ENCODE measurements at regions not wholly inside any gene's neighbourhood (a gene's known extent, or its start where the extent isn't known, plus 50 kb on each side); places are given as distances from the start of the nearest gene placed in this dataset.

DNA sequence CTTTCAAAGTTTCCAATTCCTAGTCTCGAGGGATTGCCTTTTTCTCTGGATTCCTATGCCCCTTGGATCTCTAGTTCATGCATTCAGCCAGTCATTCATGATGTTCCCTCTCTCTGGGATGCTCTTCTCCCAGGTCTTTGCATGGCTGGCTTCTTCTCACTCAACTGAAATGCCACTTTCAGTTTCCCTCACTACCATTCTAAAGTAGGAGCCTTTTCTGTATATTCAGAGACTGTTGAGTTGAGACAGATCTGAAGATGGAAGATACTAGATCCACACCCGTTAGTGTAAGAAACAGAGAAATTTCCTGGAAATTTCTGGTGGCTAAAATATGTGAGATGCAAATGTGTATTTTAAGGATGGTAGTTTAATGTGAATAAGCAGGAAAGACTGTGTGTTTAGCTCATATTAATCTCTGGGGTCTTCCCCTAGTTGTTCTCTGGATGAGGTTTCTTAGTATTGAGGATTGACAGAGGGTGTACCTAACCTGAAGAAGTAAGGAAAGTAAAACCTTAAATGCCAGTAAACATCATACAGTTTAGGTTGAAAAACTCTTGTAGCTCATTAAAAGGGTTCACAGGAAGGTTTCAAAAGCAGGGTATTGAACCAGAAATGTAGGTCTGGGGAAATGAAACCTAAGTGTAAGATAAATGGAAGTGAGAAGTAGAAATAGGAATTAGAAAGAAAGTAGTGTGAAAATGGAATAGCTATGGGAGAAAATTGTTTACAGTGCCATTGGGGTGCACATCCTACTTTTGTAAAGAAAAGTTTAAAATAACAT, 331.3 kb downstream of the NDFIP2 start:
- WGBS, 2 donors (ENCODE audit: low coverage in 1 of 2): 83 to 92% methylated on average over 2 of the region's 2 CpGs
- DNase-seq: no peak
- Histone ChIP-seq H3K4me3 (no peak overlapping the region), H3K9me3 (no peaks in the 10 kb centered on the region), H3K36me3 (no peaks in the 10 kb centered on the region), H3K27ac (no peak overlapping the region), H3K27me3 (no peaks in the 10 kb centered on the region), H3K4me1 (no peaks in the 10 kb centered on the region)
- in situ Hi-C loops (cut with MboI; ENCODE audit: low pct_ligation_motif_present in 1 of 4, low pct_unique_long_range_greater_than_20kb in 1 of 4, low sequenced_read_pairs in 3 of 4): no loop called here
- TF ChIP-seq, protein P1, sequence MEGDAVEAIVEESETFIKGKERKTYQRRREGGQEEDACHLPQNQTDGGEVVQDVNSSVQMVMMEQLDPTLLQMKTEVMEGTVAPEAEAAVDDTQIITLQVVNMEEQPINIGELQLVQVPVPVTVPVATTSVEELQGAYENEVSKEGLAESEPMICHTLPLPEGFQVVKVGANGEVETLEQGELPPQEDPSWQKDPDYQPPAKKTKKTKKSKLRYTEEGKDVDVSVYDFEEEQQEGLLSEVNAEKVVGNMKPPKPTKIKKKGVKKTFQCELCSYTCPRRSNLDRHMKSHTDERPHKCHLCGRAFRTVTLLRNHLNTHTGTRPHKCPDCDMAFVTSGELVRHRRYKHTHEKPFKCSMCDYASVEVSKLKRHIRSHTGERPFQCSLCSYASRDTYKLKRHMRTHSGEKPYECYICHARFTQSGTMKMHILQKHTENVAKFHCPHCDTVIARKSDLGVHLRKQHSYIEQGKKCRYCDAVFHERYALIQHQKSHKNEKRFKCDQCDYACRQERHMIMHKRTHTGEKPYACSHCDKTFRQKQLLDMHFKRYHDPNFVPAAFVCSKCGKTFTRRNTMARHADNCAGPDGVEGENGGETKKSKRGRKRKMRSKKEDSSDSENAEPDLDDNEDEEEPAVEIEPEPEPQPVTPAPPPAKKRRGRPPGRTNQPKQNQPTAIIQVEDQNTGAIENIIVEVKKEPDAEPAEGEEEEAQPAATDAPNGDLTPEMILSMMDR (IDR thresholded peaks at IDR 0.05): no peak
- TF ChIP-seq EP300 (IDR thresholded peaks at IDR 0.05; ENCODE audit: low read depth) (no peak), POLR2AphosphoS5 (IDR thresholded peaks at IDR 0.05) (no peak), POLR2A (IDR thresholded peaks at IDR 0.05) (no peak)
- intact Hi-C loops (cut with DNase I; ENCODE audit: low total_unique reads): no loop called here

GRCh38 chr13:79811170-79811569, 330.2 kb downstream of the NDFIP2 start:
- Histone ChIP-seq H3K27ac (no peak overlapping the region), H3K4me1 (no peaks in the 10 kb centered on the region), H3K27me3 (no peaks in the 10 kb centered on the region), H3K4me3 (no peak overlapping the region), H3K36me3 (no peaks in the 10 kb centered on the region), H3K9me3 (no peaks in the 10 kb centered on the region)
- TF ChIP-seq POLR2A (IDR thresholded peaks at IDR 0.05): no peak
- TF ChIP-seq POLR2AphosphoS5 (IDR thresholded peaks at IDR 0.05): no peak
- TF ChIP-seq EP300 (IDR thresholded peaks at IDR 0.05; ENCODE audit: low read depth): no peak
- TF ChIP-seq, protein P1 (IDR thresholded peaks at IDR 0.05): no peak
- in situ Hi-C loops (cut with MboI; ENCODE audit: low pct_ligation_motif_present in 1 of 4, low pct_unique_long_range_greater_than_20kb in 1 of 4, low sequenced_read_pairs in 3 of 4): no loop called here
- WGBS, 2 donors (ENCODE audit: low coverage in 1 of 2): 55 to 65% methylated on average over 2 of the region's 2 CpGs
- DNase-seq: no peak
- intact Hi-C loops (cut with DNase I; ENCODE audit: low total_unique reads): no loop called here

DNA sequence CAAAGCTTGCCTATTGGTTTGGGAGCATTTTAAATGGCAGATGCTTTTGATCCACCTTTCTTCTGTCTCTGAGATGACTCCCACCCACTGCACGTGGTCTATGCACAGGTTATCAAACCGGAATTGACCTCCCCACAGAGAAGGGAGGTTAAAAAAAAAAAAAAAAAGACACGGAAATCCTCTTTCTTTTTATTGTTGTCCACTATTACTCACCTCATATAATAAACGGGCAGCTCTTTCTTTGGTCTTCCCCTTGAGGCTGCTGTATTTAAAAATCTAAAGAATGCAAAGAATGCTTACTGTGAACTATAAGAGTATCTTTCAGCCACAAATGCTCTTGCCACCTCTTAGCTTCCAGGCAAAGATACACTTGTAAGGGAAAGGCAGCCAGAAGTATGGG, 329.7 kb downstream of the NDFIP2 start:
- Histone ChIP-seq H3K27ac (no peak overlapping the region), H3K27me3 (no peaks in the 10 kb centered on the region), H3K4me1 (no peaks in the 10 kb centered on the region), H3K9me3 (no peaks in the 10 kb centered on the region), H3K36me3 (no peaks in the 10 kb centered on the region), H3K4me3 (no peak overlapping the region)
- no peak for DNase-seq
- intact Hi-C loops (cut with DNase I; ENCODE audit: low total_unique reads) (no loop called here), in situ Hi-C loops (cut with MboI; ENCODE audit: low pct_ligation_motif_present in 1 of 4, low pct_unique_long_range_greater_than_20kb in 1 of 4, low sequenced_read_pairs in 3 of 4) (no loop called here)
- 22 to 38% methylated on average over 4 of the region's 4 CpGs for WGBS, 2 donors (ENCODE audit: low coverage in 1 of 2)
- no peak for TF ChIP-seq POLR2A (IDR thresholded peaks at IDR 0.05)
- no peak for TF ChIP-seq EP300 (IDR thresholded peaks at IDR 0.05; ENCODE audit: low read depth)
- TF ChIP-seq, protein P1 (IDR thresholded peaks at IDR 0.05): no peak
- TF ChIP-seq POLR2AphosphoS5 (IDR thresholded peaks at IDR 0.05): no peak

DNA sequence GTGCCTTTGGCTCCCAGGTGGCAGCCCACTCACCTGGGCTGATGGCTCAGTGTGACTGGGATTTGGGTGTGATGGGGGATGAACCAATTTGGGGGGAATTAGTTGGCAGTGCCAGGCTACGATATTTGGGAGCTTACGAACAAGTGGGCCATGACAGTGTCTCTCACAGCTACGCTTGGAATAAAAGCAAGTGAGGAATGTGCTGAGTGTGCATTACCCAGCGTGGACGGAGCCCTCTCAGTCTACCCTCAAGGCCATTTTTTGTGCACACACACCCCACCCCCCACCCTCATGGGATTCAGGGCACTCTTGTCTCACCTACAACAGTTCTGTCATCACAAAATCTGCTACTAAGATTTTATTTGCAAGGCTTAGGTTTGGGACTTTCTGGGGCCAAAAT, 329.1 kb downstream of the NDFIP2 start:
- Histone ChIP-seq H3K27ac (no peak overlapping the region), H3K36me3 (no peaks in the 10 kb centered on the region), H3K27me3 (no peaks in the 10 kb centered on the region), H3K4me3 (no peak overlapping the region), H3K4me1 (no peaks in the 10 kb centered on the region), H3K9me3 (no peaks in the 10 kb centered on the region)
- no peak for DNase-seq
- WGBS, 2 donors (ENCODE audit: low coverage in 1 of 2): 98% methylated on average over 5 of the region's 5 CpGs; no CpG with 5 or more reads in 1 of the 2 donors
- no peak for TF ChIP-seq POLR2A (IDR thresholded peaks at IDR 0.05)
- TF ChIP-seq, protein P1 (IDR thresholded peaks at IDR 0.05): no peak
- TF ChIP-seq EP300 (IDR thresholded peaks at IDR 0.05; ENCODE audit: low read depth): no peak
- TF ChIP-seq POLR2AphosphoS5 (IDR thresholded peaks at IDR 0.05): no peak
- intact Hi-C loops (cut with DNase I; ENCODE audit: low total_unique reads) (no loop called here), in situ Hi-C loops (cut with MboI; ENCODE audit: low pct_ligation_motif_present in 1 of 4, low pct_unique_long_range_greater_than_20kb in 1 of 4, low sequenced_read_pairs in 3 of 4) (no loop called here)

Data from transverse colon (tissue), 4 donors.